ENCODE measurements at regions not wholly inside any gene's neighbourhood (a gene's known extent, or its start where the extent isn't known, plus 50 kb on each side); places are given as distances from the start of the nearest gene placed in this dataset.
"Not testable (repeated sequence)": the region's sequence is repeated elsewhere in the genome, so short reads cannot be mapped to it uniquely, and the experiment has no call there.

GRCh38 chr9:63781390-63781789, 1503.6 kb downstream of the FOXD4L5 start:
- not testable (repeated sequence) for H3K4me1 ChIP-seq (ENCODE audit: insufficient read depth, low read length); H2BK12ac ChIP-seq (ENCODE audit: insufficient read length, low read depth, low read length); H3K4me2 ChIP-seq (ENCODE audit: insufficient read depth, insufficient read length, low read length); H3K4me3 Mint-ChIP-seq; H3K27me3 ChIP-seq (ENCODE audit: insufficient read depth, low read length); H4K20me1 ChIP-seq (ENCODE audit: control insufficient read depth, insufficient read depth, insufficient read length); H3K23me2 ChIP-seq (ENCODE audit: insufficient read length, low read depth, low read length, poor library complexity, severe bottlenecking); H3K27ac ChIP-seq (ENCODE audit: insufficient read length, low read depth, low read length); H3K27ac Mint-ChIP-seq; H3K79me2 ChIP-seq (ENCODE audit: insufficient read depth, low read length); H3K4me1 Mint-ChIP-seq; H3K79me1 ChIP-seq (ENCODE audit: insufficient read depth, low read depth, low read length, poor library complexity, severe bottlenecking); H2BK5ac ChIP-seq (ENCODE audit: insufficient read length, low read length); H2AFZ ChIP-seq (ENCODE audit: low read length); H3K27me3 Mint-ChIP-seq (ENCODE audit: low read depth); H3K18ac ChIP-seq (ENCODE audit: insufficient read length, low read depth, low read length); H3T11ph ChIP-seq (ENCODE audit: low read length); H4K8ac ChIP-seq (replicated peaks; ENCODE audit: insufficient read length, low read depth, low read length); H2BK15ac ChIP-seq (ENCODE audit: low read depth, low read length); H4K5ac ChIP-seq (ENCODE audit: insufficient read length, low read depth, low read length); H2BK20ac ChIP-seq (ENCODE audit: low read depth, low read length, poor library complexity, severe bottlenecking); H2BK120ac ChIP-seq (ENCODE audit: low read depth, low read length, poor library complexity, severe bottlenecking); H3K9ac ChIP-seq (ENCODE audit: extremely low read depth, insufficient read length, low read length); H3K9me3 ChIP-seq (ENCODE audit: control insufficient read depth, low read depth, low read length); H3K23ac ChIP-seq (ENCODE audit: insufficient read length, low read depth, low read length); H2AK5ac ChIP-seq (ENCODE audit: insufficient read length, low read length); H3K56ac ChIP-seq (ENCODE audit: insufficient read length, low read depth, low read length); H3K14ac ChIP-seq (ENCODE audit: insufficient read depth, low read length); H3K4ac ChIP-seq (ENCODE audit: low read depth, low read length); H4K91ac ChIP-seq (ENCODE audit: insufficient read length, low read depth, low read length); H3K36me3 Mint-ChIP-seq (ENCODE audit: insufficient read depth in 1 of 3, low read depth in 3 of 3)
- WGBS (ENCODE audit: extremely low coverage, insufficient read length, low lambda C conversion rate), result no CpG with 5 or more reads among the region's 35 CpGs
- peak; percentile 24 for DNase-seq
- H3K9me3 Mint-ChIP-seq, result peaks cover 31 to 46% of the 10 kb centered on the region in 2 experiments

GRCh38 chr9:63776220-63776619, 1508.8 kb downstream of the FOXD4L5 start:
- H3T11ph ChIP-seq (ENCODE audit: low read length); H3K4me2 ChIP-seq (ENCODE audit: insufficient read depth, insufficient read length, low read length); H4K5ac ChIP-seq (ENCODE audit: insufficient read length, low read depth, low read length); H3K4ac ChIP-seq (ENCODE audit: low read depth, low read length); H3K27me3 Mint-ChIP-seq (ENCODE audit: low read depth); H4K20me1 ChIP-seq (ENCODE audit: control insufficient read depth, insufficient read depth, insufficient read length); H3K14ac ChIP-seq (ENCODE audit: insufficient read depth, low read length); H2BK15ac ChIP-seq (ENCODE audit: low read depth, low read length); H4K8ac ChIP-seq (replicated peaks; ENCODE audit: insufficient read length, low read depth, low read length); H2BK20ac ChIP-seq (ENCODE audit: low read depth, low read length, poor library complexity, severe bottlenecking); H3K36me3 Mint-ChIP-seq (ENCODE audit: insufficient read depth in 1 of 3, low read depth in 3 of 3); H2AK5ac ChIP-seq (ENCODE audit: insufficient read length, low read length); H3K27me3 ChIP-seq (ENCODE audit: insufficient read depth, low read length); H3K4me1 ChIP-seq (ENCODE audit: insufficient read depth, low read length); H3K18ac ChIP-seq (ENCODE audit: insufficient read length, low read depth, low read length); DNase-seq; H2BK120ac ChIP-seq (ENCODE audit: low read depth, low read length, poor library complexity, severe bottlenecking); H2AFZ ChIP-seq (ENCODE audit: low read length); H3K23ac ChIP-seq (ENCODE audit: insufficient read length, low read depth, low read length); H2BK12ac ChIP-seq (ENCODE audit: insufficient read length, low read depth, low read length); H3K4me3 Mint-ChIP-seq; H2BK5ac ChIP-seq (ENCODE audit: insufficient read length, low read length); H3K27ac Mint-ChIP-seq; H3K27ac ChIP-seq (ENCODE audit: insufficient read length, low read depth, low read length); H3K23me2 ChIP-seq (ENCODE audit: insufficient read length, low read depth, low read length, poor library complexity, severe bottlenecking); H3K9me3 ChIP-seq (ENCODE audit: control insufficient read depth, low read depth, low read length); H3K9ac ChIP-seq (ENCODE audit: extremely low read depth, insufficient read length, low read length); H3K4me1 Mint-ChIP-seq; H4K91ac ChIP-seq (ENCODE audit: insufficient read length, low read depth, low read length); H3K56ac ChIP-seq (ENCODE audit: insufficient read length, low read depth, low read length); H3K79me1 ChIP-seq (ENCODE audit: insufficient read depth, low read depth, low read length, poor library complexity, severe bottlenecking); H3K79me2 ChIP-seq (ENCODE audit: insufficient read depth, low read length): not testable (repeated sequence)
- H3K9me3 Mint-ChIP-seq, result peaks cover 19 to 31% of the 10 kb centered on the region in 2 experiments
- no CpG with 5 or more reads among the region's 7 CpGs for WGBS (ENCODE audit: extremely low coverage, insufficient read length, low lambda C conversion rate)

DNA sequence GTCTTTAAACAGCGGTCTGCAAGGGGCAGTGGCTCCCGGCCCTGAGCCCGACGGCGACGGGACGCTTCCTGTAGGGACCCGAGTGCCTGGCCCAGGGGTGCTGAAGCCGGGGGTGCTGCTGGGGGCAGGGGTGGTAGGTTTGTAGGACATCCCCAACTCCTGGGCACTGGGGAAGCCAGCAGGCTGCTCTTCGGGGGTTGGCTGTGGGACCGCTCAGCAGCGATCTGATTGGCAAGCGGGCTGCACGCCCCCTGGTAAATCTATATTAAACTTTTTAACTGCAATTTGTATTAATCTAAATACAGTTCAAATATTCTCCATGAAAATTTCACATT, 1510.0 kb downstream of the FOXD4L5 start:
- H3K9ac ChIP-seq (ENCODE audit: extremely low read depth, insufficient read length, low read length); H3K4me1 ChIP-seq (ENCODE audit: insufficient read depth, low read length); H4K8ac ChIP-seq (replicated peaks; ENCODE audit: insufficient read length, low read depth, low read length); H4K91ac ChIP-seq (ENCODE audit: insufficient read length, low read depth, low read length); H2BK120ac ChIP-seq (ENCODE audit: low read depth, low read length, poor library complexity, severe bottlenecking); DNase-seq; H3K79me2 ChIP-seq (ENCODE audit: insufficient read depth, low read length); H3K36me3 Mint-ChIP-seq (ENCODE audit: insufficient read depth in 1 of 3, low read depth in 3 of 3); H2BK15ac ChIP-seq (ENCODE audit: low read depth, low read length); H3K23me2 ChIP-seq (ENCODE audit: insufficient read length, low read depth, low read length, poor library complexity, severe bottlenecking); H2BK5ac ChIP-seq (ENCODE audit: insufficient read length, low read length); H3K27me3 ChIP-seq (ENCODE audit: insufficient read depth, low read length); H3K4me2 ChIP-seq (ENCODE audit: insufficient read depth, insufficient read length, low read length); H2BK12ac ChIP-seq (ENCODE audit: insufficient read length, low read depth, low read length); H3K9me3 ChIP-seq (ENCODE audit: control insufficient read depth, low read depth, low read length); H3K27ac Mint-ChIP-seq; H3K27ac ChIP-seq (ENCODE audit: insufficient read length, low read depth, low read length); H4K20me1 ChIP-seq (ENCODE audit: control insufficient read depth, insufficient read depth, insufficient read length); H3K79me1 ChIP-seq (ENCODE audit: insufficient read depth, low read depth, low read length, poor library complexity, severe bottlenecking); H2BK20ac ChIP-seq (ENCODE audit: low read depth, low read length, poor library complexity, severe bottlenecking); H2AK5ac ChIP-seq (ENCODE audit: insufficient read length, low read length); H4K5ac ChIP-seq (ENCODE audit: insufficient read length, low read depth, low read length); H3K18ac ChIP-seq (ENCODE audit: insufficient read length, low read depth, low read length); H3T11ph ChIP-seq (ENCODE audit: low read length); H3K4me1 Mint-ChIP-seq; H3K4ac ChIP-seq (ENCODE audit: low read depth, low read length); H3K56ac ChIP-seq (ENCODE audit: insufficient read length, low read depth, low read length); H3K27me3 Mint-ChIP-seq (ENCODE audit: low read depth); H2AFZ ChIP-seq (ENCODE audit: low read length); H3K23ac ChIP-seq (ENCODE audit: insufficient read length, low read depth, low read length); H3K14ac ChIP-seq (ENCODE audit: insufficient read depth, low read length); H3K4me3 Mint-ChIP-seq: not testable (repeated sequence)
- peaks cover 24 to 35% of the 10 kb centered on the region in 2 experiments for H3K9me3 Mint-ChIP-seq
- WGBS (ENCODE audit: extremely low coverage, insufficient read length, low lambda C conversion rate), result no CpG with 5 or more reads among the region's 14 CpGs
